Karpas-422 (cell line): ENCODE measurements at regions not wholly inside any gene's neighbourhood (a gene's known extent, or its start where the extent isn't known, plus 50 kb on each side); places are given as distances from the start of the nearest gene placed in this dataset.

Experiments used
- DNase-seq: peaks from one replicate; pipeline ENCODE4 v3.0.0-alpha.2; 2015
- H2AFZ ChIP-seq: fragments of 200-600 bp; sonication (generic); 2 replicates; pipeline ENCODE4 v1.6.1; 2014; ENCODE audit warnings: antibody characterized with exemption, low read length, mixed read lengths
- H3K27ac ChIP-seq: fragments of 200-600 bp; sonication (generic); 2 replicates; pipeline ENCODE4 v1.5.1; 2014; ENCODE audit warnings: mild to moderate bottlenecking, low read length, moderate library complexity
- H3K27me3 ChIP-seq: fragments of 200-600 bp; sonication (generic); 2 replicates; pipeline ENCODE4 v1.6.1; 2014; ENCODE audit warnings: low read length, mixed read lengths
- H3K36me3 ChIP-seq: fragments of 200-600 bp; sonication (generic); 2 replicates; pipeline ENCODE4 v1.6.1; 2014; ENCODE audit warnings: low read length, mixed read lengths; ENCODE audit not compliant: insufficient read depth
- H3K4me1 ChIP-seq: fragments of 200-600 bp; sonication (generic); 2 replicates; pipeline ENCODE4 v1.6.1; 2014; ENCODE audit warnings: mild to moderate bottlenecking, low read length, mixed read lengths
- H3K4me2 ChIP-seq: fragments of 200-600 bp; sonication (generic); 2 replicates; pipeline ENCODE4 v1.6.1; 2014; ENCODE audit warnings: low read length, low read depth, mild to moderate bottlenecking; ENCODE audit not compliant: poor library complexity, severe bottlenecking
- H3K4me3 ChIP-seq: fragments of 200-600 bp; sonication (generic); 2 replicates; pipeline ENCODE4 v1.5.1; 2014; ENCODE audit warnings: mild to moderate bottlenecking, antibody characterized with exemption, low read length, mixed read lengths
- H3K79me2 ChIP-seq: fragments of 200-600 bp; sonication (generic); 2 replicates; pipeline ENCODE4 v1.6.1; 2014; ENCODE audit warnings: mild to moderate bottlenecking, low read length, mixed read lengths
- H3K9ac ChIP-seq: fragments of 200-600 bp; sonication (generic); 2 replicates; pipeline ENCODE4 v1.6.0; 2014; ENCODE audit warnings: low read length
- H3K9me2 ChIP-seq: fragments of 200-600 bp; sonication (generic), shearing (Covaris generic); replicated peaks from 2 replicates; pipeline ENCODE4 v1.6.0; 2014; ENCODE audit warnings: mild to moderate bottlenecking, low read length, moderate library complexity; ENCODE audit not compliant: insufficient read depth
- H3K9me3 ChIP-seq: fragments of 300-700, 200-600 bp; sonication (generic); 2 replicates; pipeline ENCODE4 v1.6.1; 2014; ENCODE audit warnings: low read length, mixed read lengths
- H4K20me1 ChIP-seq: fragments of 200-600 bp; sonication (generic); 2 replicates; pipeline ENCODE4 v1.6.1; 2014; ENCODE audit warnings: mild to moderate bottlenecking, antibody characterized with exemption, low read length, low read depth; ENCODE audit not compliant: insufficient read depth

DNA sequence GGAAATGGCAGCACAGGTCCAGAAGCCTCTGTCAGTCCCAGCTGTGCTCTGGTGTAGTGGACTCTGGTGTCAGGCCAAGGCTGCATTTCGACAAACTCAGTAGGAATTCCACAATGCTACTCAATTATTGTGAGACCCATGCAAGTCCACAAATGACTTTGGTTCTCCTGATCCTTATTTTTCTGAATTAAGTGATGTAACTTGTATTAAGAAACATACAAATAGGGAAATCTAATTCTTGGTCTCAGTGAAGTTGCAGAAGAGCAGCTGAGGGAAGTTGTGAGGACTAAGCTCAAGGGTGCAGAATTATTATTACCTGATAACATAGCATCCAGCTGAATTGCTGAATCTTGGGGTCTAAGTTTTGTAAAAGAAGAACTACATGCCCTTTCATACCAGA, 116.8 kb downstream of the MAFB start:
- H3K9ac ChIP-seq: no peak overlapping the region
- H3K79me2 ChIP-seq: no peaks in the 10 kb centered on the region
- H3K9me3 ChIP-seq: no peaks in the 10 kb centered on the region
- no peak overlapping the region for H2AFZ ChIP-seq
- DNase-seq: no peak
- H3K36me3 ChIP-seq: no peaks in the 10 kb centered on the region
- no peak overlapping the region for H3K27ac ChIP-seq
- no peak overlapping the region for H3K4me3 ChIP-seq
- no peaks in the 10 kb centered on the region for H3K27me3 ChIP-seq
- no peak overlapping the region for H3K4me2 ChIP-seq
- no peaks in the 10 kb centered on the region for H3K4me1 ChIP-seq
- no peaks in the 10 kb centered on the region for H3K9me2 ChIP-seq
- H4K20me1 ChIP-seq: 0 out of 2 replicates have a peak, but pooled peaks cover 4% of the 10 kb centered on the region

DNA sequence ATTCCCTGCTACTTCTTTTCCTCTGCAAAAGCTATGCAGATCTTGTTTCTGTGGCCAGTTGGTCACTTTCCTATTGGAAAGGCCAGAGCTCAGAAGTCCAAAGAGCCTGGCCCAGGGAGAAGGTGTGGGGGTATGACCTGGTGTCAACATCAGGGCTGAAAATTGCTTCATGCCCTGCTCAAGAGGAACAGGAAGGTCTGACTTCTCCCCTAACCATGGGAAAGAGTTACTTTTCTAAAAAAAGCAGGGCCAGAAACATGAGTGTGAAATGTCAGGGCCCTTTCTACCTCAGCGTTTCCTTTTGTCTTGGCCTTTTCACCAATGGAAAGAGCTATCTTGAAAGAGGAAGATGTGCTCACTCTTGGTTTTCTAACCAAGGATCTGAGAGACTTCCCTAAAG, 117.4 kb downstream of the MAFB start:
- no peak for DNase-seq
- H2AFZ ChIP-seq: no peak overlapping the region
- H3K9ac ChIP-seq: no peak overlapping the region

DNA sequence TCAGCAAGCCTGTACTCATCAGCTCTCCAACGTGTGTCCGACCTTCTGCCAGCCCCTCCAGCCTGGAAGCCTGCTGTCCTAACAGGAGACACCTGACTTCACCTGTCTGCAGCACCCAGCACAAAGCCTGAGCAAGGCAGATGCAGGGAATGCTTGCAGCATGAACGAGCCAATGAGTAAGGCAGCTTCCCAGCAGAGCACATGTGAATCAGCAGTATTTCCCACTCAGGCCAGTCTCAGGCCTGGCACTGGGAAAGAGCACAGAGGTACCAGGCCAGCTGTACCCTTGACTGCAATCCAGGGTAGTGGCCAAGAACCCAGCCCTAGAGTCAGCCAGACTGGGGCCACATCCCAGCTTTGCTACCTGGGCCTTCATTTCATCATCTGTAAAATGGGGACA, 120.8 kb downstream of the MAFB start:
- Histone ChIP-seq H3K9me2 (no peaks in the 10 kb centered on the region), H3K27ac (no peak overlapping the region), H3K36me3 (no peaks in the 10 kb centered on the region), H3K9me3 (no peaks in the 10 kb centered on the region), H3K9ac (no peak overlapping the region), H3K79me2 (no peaks in the 10 kb centered on the region), H3K4me3 (no peak overlapping the region), H3K4me1 (no peaks in the 10 kb centered on the region), H4K20me1 (no peaks in the 10 kb centered on the region), H3K4me2 (no peak overlapping the region), H3K27me3 (no peaks in the 10 kb centered on the region), H2AFZ (no peak overlapping the region)
- no peak for DNase-seq

More for the DNA sequence above, 117.4 kb downstream of the MAFB start:
- Histone ChIP-seq H3K79me2 (no peaks in the 10 kb centered on the region), H3K9me3 (no peaks in the 10 kb centered on the region), H3K4me1 (no peaks in the 10 kb centered on the region), H3K9me2 (no peaks in the 10 kb centered on the region), H3K4me2 (no peak overlapping the region), H3K4me3 (no peak overlapping the region), H3K27me3 (no peaks in the 10 kb centered on the region), H3K27ac (no peak overlapping the region), H4K20me1 (0 out of 2 replicates have a peak, but pooled peaks cover 4% of the 10 kb centered on the region), H3K36me3 (no peaks in the 10 kb centered on the region)

DNA sequence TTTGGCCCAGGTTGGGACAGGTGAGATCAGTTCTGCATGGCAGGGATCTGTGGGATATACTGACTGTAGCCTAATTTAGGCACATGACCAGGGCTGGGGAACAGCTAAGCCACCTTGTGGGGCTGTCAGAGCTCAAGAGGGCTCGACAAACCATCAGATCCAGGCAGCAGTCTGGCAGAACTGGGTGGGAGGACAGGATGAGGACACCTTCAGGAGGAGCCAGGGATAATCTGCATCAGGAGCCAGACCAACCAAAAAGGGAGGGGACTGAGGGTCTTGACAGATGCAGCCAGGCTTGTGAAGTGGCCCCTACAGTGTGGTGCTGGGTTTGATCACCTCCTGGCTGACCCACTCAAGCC, 123.4 kb downstream of the MAFB start:
- Histone ChIP-seq H3K27ac (no peak overlapping the region), H3K9ac (no peak overlapping the region), H3K9me2 (no peaks in the 10 kb centered on the region), H3K9me3 (no peaks in the 10 kb centered on the region), H2AFZ (no peak overlapping the region), H3K27me3 (no peaks in the 10 kb centered on the region), H3K36me3 (no peaks in the 10 kb centered on the region), H4K20me1 (no peaks in the 10 kb centered on the region), H3K4me3 (no peak overlapping the region), H3K79me2 (no peaks in the 10 kb centered on the region), H3K4me1 (no peaks in the 10 kb centered on the region), H3K4me2 (no peak overlapping the region)
- DNase-seq: no peak

DNA sequence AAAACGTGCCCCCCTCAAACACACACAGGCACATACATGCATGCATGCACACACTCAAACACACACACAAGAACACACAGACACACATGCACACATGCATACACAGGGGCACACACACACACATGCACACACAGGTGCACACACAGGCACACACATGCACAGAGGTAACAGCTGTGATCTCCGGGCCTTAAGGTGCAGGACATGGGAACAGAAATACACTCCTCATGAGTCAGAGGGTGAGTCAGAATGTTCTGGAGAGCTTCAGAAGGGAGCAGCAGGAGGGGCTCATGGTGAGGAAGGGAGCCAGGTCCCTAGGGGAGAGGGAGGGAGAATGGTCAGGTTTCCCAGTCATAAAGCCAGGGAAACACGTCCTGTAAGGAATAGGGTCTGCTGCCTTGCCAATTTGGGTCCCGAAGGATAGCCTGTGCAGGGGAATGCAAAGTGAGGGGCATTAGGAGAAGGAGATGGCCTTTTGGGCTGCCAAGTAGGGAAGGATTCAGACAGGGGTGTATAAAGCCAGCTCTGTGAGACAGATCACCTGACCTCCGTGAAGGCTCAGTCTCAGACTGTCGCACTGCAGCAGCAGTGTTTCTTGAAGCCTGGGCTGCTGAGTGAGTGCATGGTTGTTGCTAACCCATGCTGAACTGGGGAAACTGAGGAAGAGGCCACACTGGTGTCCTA, 123.9 kb downstream of the MAFB start:
- Histone ChIP-seq H2AFZ (no peak overlapping the region), H3K79me2 (no peaks in the 10 kb centered on the region), H3K4me2 (no peak overlapping the region), H3K36me3 (no peaks in the 10 kb centered on the region), H3K4me1 (no peaks in the 10 kb centered on the region), H3K27ac (no peak overlapping the region), H3K9me2 (no peaks in the 10 kb centered on the region), H4K20me1 (no peaks in the 10 kb centered on the region), H3K9ac (no peak overlapping the region), H3K9me3 (no peaks in the 10 kb centered on the region), H3K27me3 (no peaks in the 10 kb centered on the region), H3K4me3 (no peak overlapping the region)
- DNase-seq: no peak

DNA sequence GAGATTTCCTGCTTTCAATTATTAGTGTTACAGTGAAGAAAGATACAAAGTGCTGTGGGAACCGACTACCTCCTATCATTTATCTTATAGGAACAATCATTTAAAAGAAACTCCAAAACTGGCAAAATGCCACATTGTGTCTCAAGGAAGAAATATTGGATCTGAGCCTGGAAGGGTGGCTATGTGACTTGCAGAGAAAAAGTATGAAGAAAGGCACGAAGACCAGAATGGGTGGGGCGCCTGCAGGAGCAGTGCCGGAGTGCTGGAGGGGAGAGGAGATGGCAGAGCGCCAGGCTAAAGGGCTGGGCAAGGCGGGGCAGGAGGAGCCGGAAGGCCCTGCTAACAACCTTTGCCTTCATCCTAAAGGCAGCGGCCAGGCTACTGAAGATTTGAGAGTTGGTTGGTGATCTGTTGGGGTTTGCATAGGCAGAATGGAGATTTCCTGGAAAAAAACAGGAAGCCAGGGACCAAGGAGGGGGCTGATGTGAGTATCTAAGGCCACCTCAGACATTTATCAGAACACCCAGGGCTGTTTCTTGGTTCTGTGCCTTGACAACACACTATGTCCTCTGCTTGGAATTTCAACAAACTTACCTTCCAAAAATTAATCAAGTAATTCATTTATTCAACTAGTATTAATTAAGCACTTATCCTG, 125.6 kb downstream of the MAFB start:
- Histone ChIP-seq H4K20me1 (no peaks in the 10 kb centered on the region), H3K4me1 (no peaks in the 10 kb centered on the region), H2AFZ (no peak overlapping the region), H3K4me2 (no peak overlapping the region), H3K36me3 (no peaks in the 10 kb centered on the region), H3K9me2 (no peaks in the 10 kb centered on the region), H3K9me3 (no peaks in the 10 kb centered on the region), H3K9ac (no peak overlapping the region), H3K79me2 (no peaks in the 10 kb centered on the region), H3K27me3 (no peaks in the 10 kb centered on the region), H3K4me3 (no peak overlapping the region), H3K27ac (no peak overlapping the region)
- DNase-seq: no peak

DNA sequence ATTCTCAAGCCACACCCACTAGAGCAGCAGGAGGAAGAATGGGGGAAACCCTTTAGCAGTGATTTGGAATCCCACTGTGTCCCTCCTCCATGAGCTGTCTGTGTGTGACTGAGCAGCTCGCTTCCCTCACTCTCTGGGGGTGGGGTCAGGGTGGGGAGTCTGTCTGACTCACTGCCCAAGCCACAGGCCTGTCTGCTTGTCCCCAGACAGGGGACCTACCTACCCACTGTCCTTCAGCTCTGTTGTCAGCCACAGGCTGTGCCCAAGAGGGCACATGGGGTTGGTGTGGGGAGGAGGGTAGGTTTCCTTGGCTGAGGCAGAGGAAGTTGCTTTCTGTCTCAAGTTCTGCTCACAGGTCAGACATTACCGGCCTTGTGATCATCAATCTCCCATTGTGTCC, 127.0 kb downstream of the MAFB start:
- Histone ChIP-seq H3K4me2 (no peak overlapping the region), H3K36me3 (no peaks in the 10 kb centered on the region), H3K79me2 (no peaks in the 10 kb centered on the region), H3K9ac (no peak overlapping the region), H3K9me3 (no peaks in the 10 kb centered on the region), H3K4me3 (no peak overlapping the region), H2AFZ (no peak overlapping the region), H3K4me1 (no peaks in the 10 kb centered on the region), H3K27ac (no peak overlapping the region), H4K20me1 (no peaks in the 10 kb centered on the region), H3K9me2 (no peaks in the 10 kb centered on the region), H3K27me3 (no peaks in the 10 kb centered on the region)
- no peak for DNase-seq

DNA sequence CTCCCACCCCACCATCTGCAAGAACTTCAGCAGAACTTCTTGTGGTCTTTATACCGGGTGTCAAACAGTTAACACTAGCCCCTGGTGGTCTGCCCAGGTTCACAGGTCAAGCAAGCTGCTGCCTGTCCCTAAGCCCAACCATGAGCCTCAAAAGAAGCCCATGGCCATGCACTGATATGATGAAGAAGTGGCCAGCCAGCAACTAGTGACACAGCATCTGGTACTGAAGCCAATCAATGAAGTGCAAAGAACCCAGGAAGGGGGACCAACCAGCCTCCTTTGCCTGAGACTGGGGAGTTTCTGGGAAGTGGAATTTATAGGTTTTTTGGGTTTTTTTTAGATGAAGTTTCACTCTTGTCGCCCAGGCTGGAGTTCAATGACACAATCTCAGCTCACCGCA, 127.8 kb downstream of the MAFB start:
- H3K4me1 ChIP-seq: no peaks in the 10 kb centered on the region
- no peaks in the 10 kb centered on the region for H3K9me2 ChIP-seq
- no peaks in the 10 kb centered on the region for H4K20me1 ChIP-seq
- H3K79me2 ChIP-seq: no peaks in the 10 kb centered on the region
- H2AFZ ChIP-seq: no peak overlapping the region
- no peaks in the 10 kb centered on the region for H3K9me3 ChIP-seq
- H3K4me2 ChIP-seq: no peak overlapping the region
- no peak overlapping the region for H3K27ac ChIP-seq
- no peak overlapping the region for H3K4me3 ChIP-seq
- no peaks in the 10 kb centered on the region for H3K36me3 ChIP-seq
- no peaks in the 10 kb centered on the region for H3K27me3 ChIP-seq
- no peak for DNase-seq
- no peak overlapping the region for H3K9ac ChIP-seq
